Small intestine (tissue), 7 donors: ENCODE measurements at regions not wholly inside any gene's neighbourhood (a gene's known extent, or its start where the extent isn't known, plus 50 kb on each side); places are given as distances from the start of the nearest gene placed in this dataset.

Source experiments
- DNase-seq, 2 donors: peaks; one replicate each; pipeline versions ENCODE4 v3.0.0 to v3.0.0-alpha.2; 2013
- FAIRE-seq: peaks from 2 replicates; lab custom pipeline; 2012; peaks lifted over from hg19 to GRCh38; lab: Jason Lieb, UNC
- H3K27ac ChIP-seq, 3 donors: one replicate each; pipeline ENCODE4 v1.5.1; 2013; ENCODE audit warnings: low read length in 2 of 3, mild to moderate bottlenecking in 2 of 3, control low read depth in 1 of 3, inconsistent platforms in 1 of 3, low read depth in 1 of 3, moderate library complexity in 1 of 3
- H3K27me3 ChIP-seq, 3 donors: one replicate each; pipeline ENCODE4 v1.6.1; 2013; ENCODE audit warnings: low read length in 3 of 3, inconsistent platforms in 1 of 3; ENCODE audit not compliant: control insufficient read depth in 3 of 3, insufficient read depth in 3 of 3
- H3K36me3 ChIP-seq, 3 donors: one replicate each; pipeline ENCODE4 v1.6.1; 2013; ENCODE audit warnings: low read length in 3 of 3, inconsistent platforms in 1 of 3, low read depth in 1 of 3, mild to moderate bottlenecking in 1 of 3, moderate library complexity in 1 of 3; ENCODE audit not compliant: control insufficient read depth in 3 of 3, insufficient read depth in 2 of 3
- H3K4me1 ChIP-seq, 3 donors: one replicate each; pipeline ENCODE4 v1.6.1; 2013; ENCODE audit warnings: low read length in 2 of 3, inconsistent platforms in 1 of 3, low read depth in 1 of 3, mild to moderate bottlenecking in 1 of 3, moderate library complexity in 1 of 3; ENCODE audit not compliant: control insufficient read depth in 3 of 3, insufficient read depth in 2 of 3
- H3K4me3 ChIP-seq, 3 donors: one replicate each; pipeline ENCODE4 v1.5.1; 2013; ENCODE audit warnings: low read length in 3 of 3, control low read depth in 1 of 3, inconsistent platforms in 1 of 3, low read depth in 1 of 3, mild to moderate bottlenecking in 1 of 3, moderate library complexity in 1 of 3
- H3K9me3 ChIP-seq, 2 donors: one replicate each; pipeline ENCODE4 v1.6.1; 2013; ENCODE audit warnings: low read depth in 1 of 2, low read length in 1 of 2; ENCODE audit not compliant: control insufficient read depth in 2 of 2, insufficient read depth in 1 of 2
- WGBS, 3 donors: extraction: QIAGEN DNeasy Blood & Tissue Kit; methylation state at CpG; one replicate each; pipeline ENCODE4 v1.1.7; 2013; 5-methylcytosine and 5-hydroxymethylcytosine counted together
- donor health status: healthy with polysubstance abuse.
- donor health status: control.
- donor health status: control.
- donor health status: Bipolar disorder and iron deficiency.
- donor health status: healthy.

GRCh38 chr4:4789462-4789861 lies 70.0 kb upstream of the MSX1 start:
- Histone ChIP-seq H3K36me3 (no peaks in the 10 kb centered on the region), H3K4me3 (no peak overlapping the region), H3K27me3 (no peaks in the 10 kb centered on the region), H3K4me1 (no peaks in the 10 kb centered on the region), H3K27ac (no peak overlapping the region), H3K9me3 (peaks cover 1 to 18% of the 10 kb centered on the region in 2 donors)
- WGBS, 3 donors, result 73 to 80% (median 75%) methylated on average over 1 of the region's 1 CpG
- no peak for FAIRE-seq
- DNase-seq, result no peak

GRCh38 chr4:4788573-4788972 lies 70.9 kb upstream of the MSX1 start:
- H3K9me3 ChIP-seq, result peaks cover 1 to 18% of the 10 kb centered on the region in 2 donors
- no peak for DNase-seq
- H3K4me3 ChIP-seq, result no peak overlapping the region
- H3K36me3 ChIP-seq, result no peaks in the 10 kb centered on the region
- no peaks in the 10 kb centered on the region for H3K4me1 ChIP-seq
- H3K27ac ChIP-seq, result no peak overlapping the region
- FAIRE-seq, result no peak
- H3K27me3 ChIP-seq, result no peaks in the 10 kb centered on the region

GRCh38 chr4:4787421-4787820 lies 72.0 kb upstream of the MSX1 start:
- H3K9me3 ChIP-seq, result peaks cover 1 to 18% of the 10 kb centered on the region in 2 donors
- FAIRE-seq (no peak), DNase-seq (no peak)
- no peaks in the 10 kb centered on the region for H3K36me3 ChIP-seq
- no peak overlapping the region for H3K27ac ChIP-seq
- WGBS, 3 donors, result 59 to 72% (median 71%) methylated on average over 3 of the region's 3 CpGs
- H3K27me3 ChIP-seq, result no peaks in the 10 kb centered on the region
- no peaks in the 10 kb centered on the region for H3K4me1 ChIP-seq
- no peak overlapping the region for H3K4me3 ChIP-seq

GRCh38 chr4:4784379-4784778 lies 75.1 kb upstream of the MSX1 start:
- 67 to 73% (median 71%) methylated on average over 5 of the region's 5 CpGs for WGBS, 3 donors
- H3K27ac ChIP-seq, result no peak overlapping the region
- H3K9me3 ChIP-seq, result peaks cover 0 to 23% of the 10 kb centered on the region in 2 donors
- H3K4me1 ChIP-seq, result no peaks in the 10 kb centered on the region
- DNase-seq, result no peak
- H3K36me3 ChIP-seq, result no peaks in the 10 kb centered on the region
- no peak for FAIRE-seq
- no peaks in the 10 kb centered on the region for H3K27me3 ChIP-seq
- H3K4me3 ChIP-seq, result no peak overlapping the region

GRCh38 chr4:4783847-4784246 lies 75.6 kb upstream of the MSX1 start:
- 82 to 83% (median 82%) methylated on average over 8 of the region's 8 CpGs for WGBS, 3 donors
- Histone ChIP-seq H3K36me3 (no peaks in the 10 kb centered on the region), H3K4me3 (no peak overlapping the region), H3K27ac (no peak overlapping the region), H3K4me1 (no peaks in the 10 kb centered on the region), H3K27me3 (no peaks in the 10 kb centered on the region), H3K9me3 (peaks cover 0 to 18% of the 10 kb centered on the region in 2 donors)
- DNase-seq, result no peak
- FAIRE-seq, result no peak

- Histone ChIP-seq H3K9me3 (peaks cover 0 to 11% of the 10 kb centered on the region in 2 donors), H3K4me3 (no peak overlapping the region), H3K36me3 (no peaks in the 10 kb centered on the region), H3K4me1 (no peaks in the 10 kb centered on the region), H3K27ac (no peak overlapping the region), H3K27me3 (no peaks in the 10 kb centered on the region)
- WGBS, 3 donors, result 86 to 91% (median 89%) methylated on average over 8 of the region's 8 CpGs
- no peak for DNase-seq
- FAIRE-seq, result no peak
Observed at GRCh38 chr4:4782969-4783368, 76.5 kb upstream of the MSX1 start.

GRCh38 chr4:4781936-4782707 lies 77.3 kb upstream of the MSX1 start:
- peaks cover 0 to 11% of the 10 kb centered on the region in 2 donors for H3K9me3 ChIP-seq
- no peak overlapping the region for H3K27ac ChIP-seq
- FAIRE-seq (no peak), DNase-seq (no peak)
- WGBS, 3 donors, result 52 to 74% (median 66%) methylated on average over 14 of the region's 14 CpGs
- no peaks in the 10 kb centered on the region for H3K27me3 ChIP-seq
- no peak overlapping the region for H3K4me3 ChIP-seq
- H3K4me1 ChIP-seq, result no peaks in the 10 kb centered on the region
- no peaks in the 10 kb centered on the region for H3K36me3 ChIP-seq

GRCh38 chr4:4780729-4781244 lies 78.7 kb upstream of the MSX1 start:
- FAIRE-seq (no peak), DNase-seq (no peak)
- Histone ChIP-seq H3K27ac (no peak overlapping the region), H3K27me3 (no peaks in the 10 kb centered on the region), H3K4me1 (no peaks in the 10 kb centered on the region), H3K36me3 (no peaks in the 10 kb centered on the region), H3K9me3 (peaks cover 0 to 6% of the 10 kb centered on the region in 2 donors), H3K4me3 (no peak overlapping the region)
- 79 to 89% (median 88%) methylated on average over 6 of the region's 6 CpGs for WGBS, 3 donors
